Left ventricle myocardium inferior (tissue), 1 donor: ENCODE measurements at regions not wholly inside any gene's neighbourhood (a gene's known extent, or its start where the extent isn't known, plus 50 kb on each side); places are given as distances from the start of the nearest gene placed in this dataset.
A peak's percentile ranks its signal among the peaks of the same experiment; 100 is the strongest.

ENCODE experiments used
- DNase-seq: peaks from one replicate; pipeline ENCODE4 v3.0.0-alpha.2; 2020
- H3K27ac ChIP-seq: fragments of 200-600 bp; replicated peaks from 2 replicates; pipeline ENCODE4 v1.8.0; 2021
- H3K27me3 ChIP-seq: fragments of 200-600 bp; 2 replicates; pipeline ENCODE4 v1.8.0; 2021; ENCODE audit warnings: low read depth
- H3K36me3 ChIP-seq: fragments of 200-600 bp; 2 replicates; pipeline ENCODE4 v1.8.0; 2021
- H3K4me1 ChIP-seq: fragments of 200-600 bp; 2 replicates; pipeline ENCODE4 v1.8.0; 2021
- H3K4me3 ChIP-seq: fragments of 200-600 bp; 2 replicates; pipeline ENCODE4 v1.8.0; 2021; ENCODE audit warnings: mild to moderate bottlenecking, moderate library complexity
- H3K9me3 ChIP-seq: fragments of 200-600 bp; replicated peaks from 2 replicates; pipeline ENCODE4 v1.8.0; 2021
- CTCF ChIP-seq: fragments of 200-600 bp; IDR thresholded peaks from 2 replicates; pipeline ENCODE4 v1.8.0; 2021; ENCODE audit warnings: antibody characterized with exemption, mild to moderate bottlenecking, borderline replicate concordance
- intact Hi-C: fragments of 100-400 bp; cut with micrococcal nuclease; formaldehyde crosslinking; loops from one replicate; pipeline ENCODE4 v1.11.0; 2022
- donor health status: DM: no; HTN: yes; CAD: no; lungs with severe emphysema.

GRCh38 chr13:44015811-44016210, 136.1 kb downstream of the LACC1 start:
- TF ChIP-seq CTCF: no peak
- Histone ChIP-seq H3K27ac (peak overlapping the region; percentile 70), H3K36me3 (no peaks in the 10 kb centered on the region), H3K4me3 (no peak overlapping the region), H3K9me3 (no peaks in the 10 kb centered on the region), H3K4me1 (peaks cover 71% of the 10 kb centered on the region), H3K27me3 (no peaks in the 10 kb centered on the region)
- no peak for DNase-seq
- intact Hi-C loops: no loop called here

GRCh38 chr13:44017756-44018309, 138.1 kb downstream of the LACC1 start:
- Histone ChIP-seq H3K36me3 (no peaks in the 10 kb centered on the region), H3K27me3 (no peaks in the 10 kb centered on the region), H3K4me3 (no peak overlapping the region), H3K4me1 (peaks cover 79% of the 10 kb centered on the region), H3K27ac (peak overlapping the region; percentile 70), H3K9me3 (no peaks in the 10 kb centered on the region)
- no peak for TF ChIP-seq CTCF
- intact Hi-C loops: no loop called here
- DNase-seq: peak; percentile 18

GRCh38 chr13:44019651-44020050, 139.9 kb downstream of the LACC1 start:
- no peak for DNase-seq
- TF ChIP-seq CTCF: no peak
- Histone ChIP-seq H3K36me3 (no peaks in the 10 kb centered on the region), H3K9me3 (no peaks in the 10 kb centered on the region), H3K4me3 (no peak overlapping the region), H3K27ac (peak overlapping the region; percentile 70), H3K27me3 (no peaks in the 10 kb centered on the region), H3K4me1 (peaks cover 61% of the 10 kb centered on the region)
- intact Hi-C loops: no loop called here

- no peak overlapping the region for H3K4me3 ChIP-seq
- H3K9me3 ChIP-seq: no peaks in the 10 kb centered on the region
- peak overlapping the region; percentile 14 for H3K27ac ChIP-seq
- H3K4me1 ChIP-seq: peaks cover 43% of the 10 kb centered on the region
- no peaks in the 10 kb centered on the region for H3K27me3 ChIP-seq
- no peak for TF ChIP-seq CTCF
- intact Hi-C loops: no loop called here
- DNase-seq: no peak
- H3K36me3 ChIP-seq: no peaks in the 10 kb centered on the region
Measured at GRCh38 chr13:44021422-44021821, 141.7 kb downstream of the LACC1 start.

GRCh38 chr13:44022196-44022595, 142.5 kb downstream of the LACC1 start:
- no peaks in the 10 kb centered on the region for H3K9me3 ChIP-seq
- intact Hi-C loops: no loop called here
- H3K27me3 ChIP-seq: no peaks in the 10 kb centered on the region
- no peak overlapping the region for H3K4me3 ChIP-seq
- peak overlapping the region; percentile 14 for H3K27ac ChIP-seq
- no peak for DNase-seq
- no peaks in the 10 kb centered on the region for H3K36me3 ChIP-seq
- no peak for TF ChIP-seq CTCF
- H3K4me1 ChIP-seq: peaks cover 35% of the 10 kb centered on the region
